Tibial nerve (tissue), 4 donors: ENCODE measurements at regions not wholly inside any gene's neighbourhood (a gene's known extent, or its start where the extent isn't known, plus 50 kb on each side); places are given as distances from the start of the nearest gene placed in this dataset.

Experiments
- DNase-seq, 2 donors: peaks; one replicate each; pipeline ENCODE4 v3.0.0-alpha.2; 2019; ENCODE audit warnings: low spot score in 2 of 2
- H3K27ac ChIP-seq, 4 donors: fragments of 200-600 bp; sonication (generic) in 3 of 4; one replicate each; pipeline ENCODE4 v1.5.1; 2017 to 2019; ENCODE audit warnings: mild to moderate bottlenecking in 1 of 4
- H3K27me3 ChIP-seq, 2 donors: fragments of 200-600 bp; sonication (generic) in 1 of 2; one replicate each; pipeline versions ENCODE4 v1.5.1 to v1.6.0; 2017 to 2019
- H3K36me3 ChIP-seq, 3 donors: fragments of 200-600 bp; sonication (generic); one replicate each; pipeline ENCODE4 v1.5.1; 2018 to 2019
- H3K4me1 ChIP-seq, 4 donors: fragments of 200-600 bp; sonication (generic) in 3 of 4; one replicate each; pipeline ENCODE4 v1.5.1; 2017 to 2019
- H3K4me3 ChIP-seq, 4 donors: fragments of 200-600 bp; sonication (generic) in 3 of 4; one replicate each; pipeline ENCODE4 v1.5.1; 2017 to 2019; ENCODE audit warnings: mild to moderate bottlenecking in 1 of 4, moderate library complexity in 1 of 4
- H3K9me3 ChIP-seq, 4 donors: fragments of 200-600 bp; sonication (generic) in 3 of 4; one replicate each; pipeline ENCODE4 v1.5.1; 2017 to 2019
- CTCF ChIP-seq, 5 experiments: fragments of 200-600 bp in 3 of 5; fragments of 450-650 bp in 2 of 5; sonication (generic) in 3 of 5; IDR thresholded peaks; one replicate each; pipeline ENCODE4 v1.5.1; 2016 to 2019; ENCODE audit warnings: antibody characterized with exemption in 5 of 5, mild to moderate bottlenecking in 3 of 5, moderate library complexity in 2 of 5
- EP300 ChIP-seq, 2 donors: sonication (generic); formaldehyde crosslinking; IDR thresholded peaks; one replicate each; pipeline ENCODE4 v1.6.1; 2017; ENCODE audit warnings: antibody characterized with exemption in 2 of 2, mild to moderate bottlenecking in 1 of 2
- POLR2A ChIP-seq, 2 donors: fragments of 450-650 bp; IDR thresholded peaks; one replicate each; pipeline ENCODE4 v1.6.1; 2017; ENCODE audit warnings: antibody characterized with exemption in 2 of 2, mild to moderate bottlenecking in 2 of 2, moderate library complexity in 2 of 2
- WGBS, 2 donors: methylation state at CpG; one replicate each; pipeline ENCODE4 v1.1.5; 2018; 5-methylcytosine and 5-hydroxymethylcytosine counted together

DNA sequence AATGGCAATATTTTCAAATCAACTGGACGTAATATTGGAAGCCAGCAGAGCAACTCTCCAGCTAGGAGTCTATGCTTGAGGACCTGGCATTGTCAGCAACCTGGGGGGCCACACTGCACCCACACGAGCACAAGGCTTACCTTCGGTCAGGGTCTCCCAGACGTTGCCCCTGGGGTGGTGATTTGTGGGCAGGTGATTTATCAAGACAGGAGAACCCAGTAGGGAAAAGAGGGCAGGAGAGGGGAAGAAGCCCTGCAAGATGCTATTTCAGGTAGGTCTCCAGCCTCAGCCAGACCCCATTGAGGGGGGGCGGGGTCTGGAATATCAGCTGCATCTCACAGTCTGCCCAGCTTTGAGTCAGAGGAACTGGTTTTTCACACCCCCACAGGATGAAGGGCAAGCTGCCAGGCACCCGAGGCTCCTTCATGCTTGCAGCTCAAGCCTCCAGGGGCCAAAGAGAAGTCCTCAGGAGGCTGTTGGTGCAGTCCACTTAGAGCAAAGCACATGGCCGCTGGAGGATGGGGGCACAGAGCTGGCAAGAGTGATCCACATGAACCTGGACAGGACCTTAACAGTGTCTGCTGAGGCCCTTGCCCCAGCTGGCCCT, 80.9 kb upstream of the UQCRFS1 start:
- Histone ChIP-seq H3K36me3 (no peaks in the 10 kb centered on the region), H3K9me3 (no peaks in the 10 kb centered on the region), H3K27me3 (no peaks in the 10 kb centered on the region), H3K4me1 (no peaks in the 10 kb centered on the region), H3K4me3 (no peak overlapping the region), H3K27ac (no peak overlapping the region)
- TF ChIP-seq CTCF (IDR thresholded peaks at IDR 0.05) (no peak), EP300 (IDR thresholded peaks at IDR 0.05) (no peak), POLR2A (IDR thresholded peaks at IDR 0.05) (no peak)
- DNase-seq: no peak
- 72 to 73% methylated on average over 6 to 7 of the region's 7 CpGs for WGBS, 2 donors

DNA sequence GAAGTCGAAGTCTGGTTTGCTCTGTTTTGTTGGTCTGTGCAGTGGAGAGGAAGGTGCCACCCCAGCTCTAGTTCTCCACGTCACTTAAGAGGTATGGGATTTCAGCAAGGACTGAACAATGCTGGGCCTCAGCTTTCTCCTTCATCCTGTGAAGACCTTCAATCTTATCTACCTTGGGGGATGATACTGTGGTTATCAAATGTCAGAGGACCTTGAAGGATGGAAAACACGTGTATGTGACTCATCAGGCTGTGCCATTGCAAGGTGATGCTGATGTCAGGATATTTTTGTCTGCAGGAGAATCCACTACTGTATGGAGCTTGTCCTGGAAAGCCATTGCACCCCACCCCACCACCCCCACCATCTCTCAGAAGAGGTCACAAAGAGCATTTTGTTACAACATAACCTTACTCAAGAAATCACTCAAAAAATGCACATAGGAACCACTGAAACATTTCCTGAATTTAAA, 81.4 kb upstream of the UQCRFS1 start:
- no peaks in the 10 kb centered on the region for H3K9me3 ChIP-seq
- WGBS, 2 donors: 38 to 62% methylated on average over 2 to 3 of the region's 3 CpGs
- no peak for DNase-seq
- no peaks in the 10 kb centered on the region for H3K36me3 ChIP-seq
- TF ChIP-seq POLR2A (IDR thresholded peaks at IDR 0.05) (no peak), CTCF (IDR thresholded peaks at IDR 0.05) (no peak), EP300 (IDR thresholded peaks at IDR 0.05) (no peak)
- H3K27ac ChIP-seq: no peak overlapping the region
- H3K4me3 ChIP-seq: no peak overlapping the region
- no peaks in the 10 kb centered on the region for H3K4me1 ChIP-seq
- no peaks in the 10 kb centered on the region for H3K27me3 ChIP-seq

DNA sequence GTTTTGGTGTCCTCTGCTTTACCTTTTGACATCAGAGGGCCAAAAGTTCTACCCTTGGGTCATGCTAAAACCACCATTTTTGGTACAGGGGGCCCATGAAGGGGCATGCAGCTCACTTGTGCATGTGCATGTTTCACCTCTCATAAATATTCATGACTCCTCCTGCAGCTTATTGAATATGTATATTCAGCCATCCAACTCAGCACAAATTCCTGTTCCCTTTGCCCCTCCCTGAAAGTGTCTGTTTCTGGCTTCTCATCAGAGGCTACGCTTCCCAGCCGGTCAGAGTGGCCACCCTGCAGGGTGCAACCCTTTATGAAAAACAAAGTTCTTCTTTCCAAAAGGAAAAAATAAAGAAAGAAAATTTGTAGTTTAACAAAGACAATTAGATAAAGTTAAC, 82.3 kb upstream of the UQCRFS1 start:
- no peak overlapping the region for H3K27ac ChIP-seq
- WGBS, 2 donors: 43 to 46% methylated on average over 2 of the region's 2 CpGs
- H3K9me3 ChIP-seq: no peaks in the 10 kb centered on the region
- no peak for DNase-seq
- H3K4me1 ChIP-seq: no peaks in the 10 kb centered on the region
- no peaks in the 10 kb centered on the region for H3K36me3 ChIP-seq
- no peaks in the 10 kb centered on the region for H3K27me3 ChIP-seq
- H3K4me3 ChIP-seq: no peak overlapping the region
- TF ChIP-seq CTCF (IDR thresholded peaks at IDR 0.05): no peak
- no peak for TF ChIP-seq EP300 (IDR thresholded peaks at IDR 0.05)
- TF ChIP-seq POLR2A (IDR thresholded peaks at IDR 0.05): no peak

- Histone ChIP-seq H3K27me3 (no peaks in the 10 kb centered on the region), H3K27ac (no peak overlapping the region), H3K9me3 (no peaks in the 10 kb centered on the region), H3K36me3 (no peaks in the 10 kb centered on the region), H3K4me3 (no peak overlapping the region), H3K4me1 (no peaks in the 10 kb centered on the region)
- 76 to 78% methylated on average over 6 of the region's 6 CpGs for WGBS, 2 donors
- DNase-seq: no peak
- TF ChIP-seq POLR2A (IDR thresholded peaks at IDR 0.05): no peak
- TF ChIP-seq CTCF (IDR thresholded peaks at IDR 0.05): no peak
- no peak for TF ChIP-seq EP300 (IDR thresholded peaks at IDR 0.05)
Observed at GRCh38 chr19:29297381-29297780, 84.4 kb upstream of the UQCRFS1 start.

DNA sequence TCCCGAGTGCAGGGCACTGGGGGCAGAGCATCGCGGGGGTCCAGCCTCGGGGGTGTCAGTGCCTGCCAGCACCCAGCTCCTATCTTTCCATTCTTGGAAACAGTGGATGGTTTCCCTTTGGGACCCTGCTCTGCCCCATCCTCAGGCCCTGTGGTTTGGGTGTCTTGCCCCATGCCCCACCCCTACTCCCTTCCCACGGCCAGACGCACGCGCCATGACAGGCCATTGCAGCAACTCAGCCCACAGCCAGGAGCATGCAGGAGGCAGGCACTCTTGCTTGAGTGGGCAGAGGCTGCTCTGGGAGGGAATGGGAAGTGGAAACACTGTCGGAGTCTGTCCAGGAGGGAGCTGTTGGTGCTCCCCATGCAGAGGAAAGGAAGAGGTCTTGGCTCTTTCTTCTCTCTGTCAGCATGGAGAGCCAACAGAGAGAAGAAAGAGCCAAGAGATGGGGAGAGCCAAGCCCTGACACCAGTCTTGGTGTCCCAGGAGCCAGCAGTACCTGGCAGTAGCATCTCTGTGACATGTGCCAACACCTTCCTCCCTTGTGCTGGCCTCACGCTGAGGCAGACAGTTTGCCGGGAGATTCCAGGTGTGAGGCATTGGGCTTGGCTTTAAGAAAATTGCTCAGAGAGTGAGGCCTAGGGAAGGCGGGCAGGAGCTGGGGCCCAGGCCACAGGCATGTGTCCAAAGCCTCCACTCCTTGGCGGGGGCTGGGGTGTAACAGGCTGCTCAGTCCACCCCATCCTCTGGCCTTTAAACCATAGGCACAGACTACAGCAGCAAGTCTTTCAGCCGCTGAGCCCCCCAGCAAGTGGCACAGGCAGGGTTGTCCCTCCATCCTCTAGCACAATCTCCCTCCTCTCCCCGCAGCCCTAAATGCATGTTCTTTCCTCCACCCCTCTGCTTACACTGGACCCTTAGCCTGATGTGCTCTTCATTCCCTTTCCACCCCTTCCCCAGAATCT, 86.7 kb upstream of the UQCRFS1 start:
- Histone ChIP-seq H3K27me3 (no peaks in the 10 kb centered on the region), H3K4me1 (no peaks in the 10 kb centered on the region), H3K9me3 (no peaks in the 10 kb centered on the region), H3K27ac (no peak overlapping the region), H3K36me3 (no peaks in the 10 kb centered on the region), H3K4me3 (no peak overlapping the region)
- 75 to 80% methylated on average over 14 to 15 of the region's 15 CpGs for WGBS, 2 donors
- no peak for DNase-seq
- TF ChIP-seq CTCF (IDR thresholded peaks at IDR 0.05) (no peak), EP300 (IDR thresholded peaks at IDR 0.05) (no peak), POLR2A (IDR thresholded peaks at IDR 0.05) (no peak)
